Stimulated activated CD8-positive, alpha-beta memory T cell treated with anti-CD3 and anti-CD28 coated beads, Interleukin-15, amount 100 ng/mL, for 4 hours (primary cell): ENCODE measurements at regions not wholly inside any gene's neighbourhood (a gene's known extent, or its start where the extent isn't known, plus 50 kb on each side); places are given as distances from the start of the nearest gene placed in this dataset.
"Not testable (repeated sequence)": the region's sequence is repeated elsewhere in the genome, so short reads cannot be mapped to it uniquely, and the experiment has no call there.

Source experiments
- DNase-seq, 2 donors: peaks; one replicate each; pipeline ENCODE4 v3.0.0-alpha.2; 2020; ENCODE audit warnings: low read depth in 2 of 2

- no peak for DNase-seq
Measured at GRCh38 chr17:37859451-37859850, 64.8 kb upstream of the TBC1D3K start.

DNA sequence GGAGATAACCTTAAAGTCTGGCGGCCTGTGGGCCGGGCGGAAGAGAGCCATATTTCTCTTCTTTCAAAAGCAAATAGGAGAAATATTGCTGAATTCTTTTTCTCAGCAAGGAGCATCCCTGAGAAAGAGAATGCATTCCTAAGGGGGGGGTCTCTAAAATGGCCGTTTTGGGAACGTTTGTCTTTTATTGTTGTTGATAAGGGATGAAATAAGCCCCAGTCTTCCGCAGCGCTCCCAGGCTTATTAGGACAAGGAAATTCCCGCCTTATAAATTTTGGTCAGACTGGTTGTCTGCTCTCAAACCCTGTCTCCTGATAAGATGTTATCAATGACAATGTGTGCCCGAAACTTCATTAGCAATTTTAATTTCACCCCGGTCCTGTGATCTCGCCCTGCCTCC, 65.8 kb upstream of the TBC1D3K start:
- DNase-seq, result not testable (repeated sequence)

DNA sequence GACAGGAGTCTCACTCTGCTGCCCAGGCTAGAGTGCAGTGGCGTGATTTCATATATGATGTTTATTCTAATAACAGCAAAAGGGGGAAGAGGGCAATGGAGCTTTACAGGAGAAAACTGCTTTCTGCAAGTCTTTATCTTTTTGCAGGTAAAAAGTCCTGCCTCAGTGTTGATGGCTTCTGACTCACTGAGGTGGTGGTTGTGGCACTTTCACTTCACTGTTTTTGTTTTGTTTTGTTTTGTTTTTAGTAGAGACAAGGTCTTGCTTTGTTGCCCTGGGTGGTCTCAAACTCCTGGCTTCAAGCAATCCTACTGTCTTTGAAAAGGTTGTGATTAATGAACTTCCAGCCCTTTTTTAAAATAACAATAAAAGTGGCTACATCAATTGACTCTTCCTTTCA, 68.0 kb upstream of the TBC1D3K start:
- no peak for DNase-seq

DNA sequence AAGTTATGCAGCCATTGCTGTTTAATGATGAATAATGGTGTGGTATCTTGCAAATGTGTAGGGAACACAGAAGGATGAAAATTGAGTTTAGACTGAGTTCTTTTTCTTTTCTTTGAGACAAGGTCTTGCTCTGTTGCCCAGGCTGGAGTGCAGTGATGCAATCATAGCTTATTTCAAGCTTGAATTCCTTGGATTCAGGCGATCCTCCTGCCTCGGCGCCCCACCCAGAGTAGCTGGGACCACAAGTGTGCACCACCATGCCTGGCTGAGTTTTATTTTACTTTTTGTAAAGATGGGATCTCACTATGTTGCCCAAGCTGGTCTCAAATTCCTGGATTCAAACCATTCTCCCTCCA, 74.6 kb upstream of the TBC1D3K start:
- no peak for DNase-seq

GRCh38 chr17:37848690-37849616, 75.3 kb upstream of the TBC1D3K start:
- DNase-seq, result no peak

DNA sequence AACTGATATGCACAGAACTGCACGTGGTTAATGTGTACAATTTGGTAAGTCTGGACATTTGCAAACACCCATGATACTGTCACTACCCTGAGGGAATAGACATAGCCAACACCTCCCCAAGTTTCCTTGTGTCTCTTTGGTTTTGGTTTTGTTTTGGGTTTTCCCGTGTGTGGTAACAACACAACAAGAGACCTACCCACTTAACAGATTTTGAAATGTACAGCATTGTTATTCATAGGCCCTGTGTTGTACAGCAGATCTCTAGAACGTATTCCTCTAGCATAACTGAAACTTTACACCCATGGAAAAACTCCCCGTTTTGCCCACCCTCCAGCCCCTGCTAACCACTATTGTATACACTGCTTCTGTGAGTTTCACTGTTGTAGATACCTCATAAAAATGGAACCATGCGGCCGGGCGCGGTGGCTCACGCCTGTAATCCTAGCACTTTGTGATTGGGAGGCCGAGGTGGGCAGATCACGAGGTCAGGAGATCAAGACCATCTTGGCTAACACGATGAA, 76.3 kb upstream of the TBC1D3K start:
- no peak for DNase-seq

- DNase-seq, result no peak
Measured at GRCh38 chr17:37847102-37847501, 77.1 kb upstream of the TBC1D3K start.

GRCh38 chr17:37844977-37845293, 79.3 kb upstream of the TBC1D3K start:
- DNase-seq, result no peak

DNA sequence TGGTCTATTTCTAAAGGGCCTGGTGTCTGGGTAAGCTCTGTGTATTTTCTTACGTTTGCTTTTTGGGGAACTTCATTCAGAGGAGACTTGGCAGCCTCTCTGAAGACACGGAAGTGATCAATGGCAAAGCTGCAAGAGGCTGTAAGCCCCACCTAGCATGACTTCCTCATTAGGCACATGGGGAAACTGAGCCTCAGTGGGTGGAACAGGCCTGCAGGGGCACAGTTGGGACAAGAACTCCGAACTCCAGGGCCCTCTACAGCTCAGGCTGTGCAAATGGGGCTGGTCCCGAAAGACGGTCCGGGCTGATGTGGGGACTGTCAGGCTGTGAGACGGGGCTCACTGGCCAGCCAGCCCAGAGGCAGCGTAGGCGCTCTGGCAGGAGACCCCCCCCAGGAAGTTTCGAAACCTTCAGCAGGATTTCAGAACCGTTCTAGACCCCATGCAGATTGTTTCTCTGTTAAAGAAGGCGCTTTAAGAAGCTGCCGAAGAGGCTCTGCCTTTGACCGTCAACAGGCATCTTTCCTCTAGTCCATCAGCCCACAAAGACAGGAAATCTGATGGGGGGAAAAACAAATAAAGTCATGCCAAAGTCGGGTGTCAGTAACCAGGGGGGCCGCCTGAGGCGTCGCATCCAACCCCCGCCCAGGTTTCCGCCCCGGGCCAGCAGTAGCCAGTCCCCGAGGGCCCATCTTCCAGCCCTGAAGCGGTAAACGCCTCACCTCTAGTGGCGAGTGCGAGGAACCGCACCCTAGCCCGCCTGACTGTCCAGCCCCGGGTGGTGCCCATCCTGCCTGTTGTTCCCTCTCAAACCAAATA, 79.8 kb upstream of the TBC1D3K start:
- peak in 1 of 2 donors; percentile 7 for DNase-seq

- no peak for DNase-seq
Measured at GRCh38 chr17:37842401-37842800, 81.8 kb upstream of the TBC1D3K start.

DNA sequence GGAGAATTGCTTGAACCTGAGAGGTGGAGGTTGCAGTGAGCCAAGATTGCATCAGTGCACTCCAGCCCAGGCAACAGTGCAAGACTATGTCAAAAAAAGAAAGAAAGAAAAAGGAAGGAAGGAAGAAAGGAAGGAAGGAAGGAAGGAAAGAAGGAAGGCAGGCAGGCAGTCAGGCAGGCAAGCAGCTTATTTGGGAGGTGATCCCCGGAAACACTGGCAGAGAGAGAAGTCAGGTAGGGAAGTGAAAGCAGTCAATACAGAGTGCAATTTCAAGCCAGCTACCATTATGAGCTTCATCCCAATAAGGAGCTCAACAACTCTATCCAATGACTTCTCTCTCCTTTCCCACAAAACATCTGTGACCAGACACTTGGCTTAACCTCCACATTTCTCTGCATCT, 83.0 kb upstream of the TBC1D3K start:
- DNase-seq, result no peak

DNA sequence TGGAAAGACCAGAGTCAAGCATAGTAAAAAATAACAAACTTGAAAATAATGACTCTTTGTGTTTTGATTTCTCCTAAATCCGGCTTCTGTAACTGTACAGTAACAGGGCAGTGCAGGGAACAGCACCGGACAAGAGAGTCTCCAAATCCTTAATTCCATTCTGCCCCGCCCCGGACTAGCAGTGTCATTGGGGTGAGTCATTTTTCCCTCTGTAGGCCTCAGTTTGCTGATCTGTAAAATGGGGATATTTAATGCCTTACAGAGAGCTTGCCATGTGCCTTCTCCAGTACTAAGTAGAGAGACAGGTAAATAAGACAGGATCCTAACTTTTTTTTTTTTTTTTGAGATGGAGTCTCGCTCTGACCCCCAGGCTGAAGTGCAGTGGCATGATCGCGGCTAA, 83.6 kb upstream of the TBC1D3K start:
- no peak for DNase-seq

GRCh38 chr17:37839196-37839978, 84.8 kb upstream of the TBC1D3K start:
- no peak for DNase-seq

DNA sequence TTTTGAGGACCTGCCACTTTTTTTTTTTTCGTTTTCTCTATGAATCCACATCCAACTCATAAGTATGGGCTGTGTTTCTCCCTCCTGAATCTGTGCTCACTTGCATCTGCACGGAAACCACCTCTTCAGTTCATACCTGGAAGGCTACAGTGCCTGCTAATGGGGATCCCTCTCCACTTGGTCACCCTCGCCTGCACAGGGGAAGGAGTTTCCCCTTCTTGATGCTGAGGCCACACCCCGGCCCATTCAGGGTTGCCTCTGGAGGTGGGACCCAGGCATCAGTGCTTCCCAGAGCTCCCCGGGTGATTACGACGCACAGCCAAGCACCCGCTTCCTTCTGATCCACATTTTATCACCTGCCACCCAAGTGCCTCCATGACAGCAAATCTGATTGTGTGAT, 85.9 kb upstream of the TBC1D3K start:
- DNase-seq, result no peak

- DNase-seq, result no peak
Measured at GRCh38 chr17:37836593-37836992, 87.6 kb upstream of the TBC1D3K start.

GRCh38 chr17:37834168-37834567, 89.3 kb upstream of the HNF1B start:
- no peak for DNase-seq

- no peak for DNase-seq
Measured at GRCh38 chr17:37833237-37833859, 88.5 kb upstream of the HNF1B start.

- DNase-seq, result no peak
Measured at GRCh38 chr17:37831986-37832385, 87.1 kb upstream of the HNF1B start.

DNA sequence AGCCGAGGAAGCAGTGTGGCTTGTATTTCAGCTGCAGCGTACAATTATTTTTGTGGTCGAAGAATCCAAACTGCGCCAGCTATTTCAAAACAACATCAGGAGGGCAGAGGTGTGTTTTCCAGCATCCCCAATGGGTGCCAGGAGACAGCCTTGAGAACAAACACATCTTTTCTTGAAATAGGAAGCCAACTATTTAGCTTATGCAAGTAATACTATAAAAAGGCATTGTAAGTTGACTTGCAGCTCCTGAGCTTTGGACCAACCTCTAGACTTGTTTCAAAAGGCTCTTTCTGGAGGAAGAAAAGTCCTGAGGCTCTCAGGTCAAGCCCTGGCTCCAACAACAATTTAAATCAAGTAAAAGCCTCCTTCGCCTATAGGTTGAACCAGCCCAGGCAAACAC, 86.6 kb upstream of the HNF1B start:
- no peak for DNase-seq

- no peak for DNase-seq
Measured at GRCh38 chr17:37830151-37830993, 85.5 kb upstream of the HNF1B start.
